IMR-90 (cell line): ENCODE measurements at regions not wholly inside any gene's neighbourhood (a gene's known extent, or its start where the extent isn't known, plus 50 kb on each side); places are given as distances from the start of the nearest gene placed in this dataset.

Source experiments
- ATAC-seq: fragments of 200-7000 bp; cut with Tn5 transposase; 2 replicates; pipeline ENCODE4 v1.9.1; 2020; ENCODE audit warnings: low read depth, mild to moderate bottlenecking, moderate library complexity
- BruUV-seq: library from RNA; stranded (reverse); fragments of 400-500 nt; replicated peaks from 2 replicates; lab custom pipeline; 2021; lab: Mats Ljungman, UMichigan
- CTCF ChIA-PET: fragments of 300-600 bp; formaldehyde crosslinking; extraction: SDS; loops from one replicate; lab custom pipeline; 2021; ENCODE audit warnings: antibody characterized with exemption; lab: Yijun Ruan, JAX
- POLR2A ChIA-PET: fragments of 300-600 bp; sonication (Branson Sonifier 250); formaldehyde crosslinking; loops from one replicate; lab custom pipeline; 2022; ENCODE audit warnings: antibody characterized with exemption; ENCODE audit not compliant: unreplicated experiment; lab: Charles Lee
- DNase-seq: peaks from one replicate; pipeline ENCODE4 v3.0.0; 2013
- H2AFZ ChIP-seq: replicated peaks from 2 replicates; pipeline ENCODE3; 2013; ENCODE audit warnings: low read length, mild to moderate bottlenecking; ENCODE audit not compliant: poor library complexity
- H2AK5ac ChIP-seq: 2 replicates; pipeline ENCODE4 v1.6.1; 2013; ENCODE audit warnings: low read depth, low read length, inconsistent platforms
- H2AK9ac ChIP-seq: replicated peaks from 2 replicates; pipeline ENCODE3; 2013; ENCODE audit warnings: mild to moderate bottlenecking, low read depth, low read length, moderate library complexity; ENCODE audit not compliant: poor library complexity
- H2BK120ac ChIP-seq: 2 replicates; pipeline ENCODE4 v1.6.1; 2013; ENCODE audit warnings: low read depth, low read length, inconsistent platforms
- H2BK15ac ChIP-seq: 3 replicates; pipeline ENCODE4 v1.6.1; 2013; ENCODE audit warnings: low read depth, low read length, inconsistent platforms
- H2BK20ac ChIP-seq: 2 replicates; pipeline ENCODE4 v1.6.1; 2013; ENCODE audit warnings: low read depth, mild to moderate bottlenecking, inconsistent platforms, low read length, moderate library complexity
- H2BK5ac ChIP-seq: 2 replicates; pipeline ENCODE4 v1.6.1; 2013; ENCODE audit warnings: mild to moderate bottlenecking, low read depth, low read length, inconsistent platforms; ENCODE audit not compliant: poor library complexity, severe bottlenecking
- H3K14ac ChIP-seq: replicated peaks from 2 replicates; pipeline ENCODE4 v1.6.1; 2013; ENCODE audit warnings: low read depth, low read length, inconsistent platforms
- H3K18ac ChIP-seq: 2 replicates; pipeline ENCODE4 v1.6.1; 2013; ENCODE audit warnings: low read depth, low read length, control low read depth
- H3K23ac ChIP-seq: 2 replicates; pipeline ENCODE4 v1.6.1; 2013; ENCODE audit warnings: low read depth, low read length, inconsistent platforms
- H3K27ac ChIP-seq: 2 replicates; pipeline ENCODE4 v1.5.1; 2013; ENCODE audit warnings: mild to moderate bottlenecking, control low read depth, low read length; ENCODE audit not compliant: insufficient read depth
- H3K27me3 ChIP-seq: 2 replicates; pipeline ENCODE4 v1.6.1; 2013; ENCODE audit warnings: low read length; ENCODE audit not compliant: control insufficient read depth, insufficient read depth
- H3K36me3 ChIP-seq: 2 replicates; pipeline ENCODE4 v1.6.1; 2013; ENCODE audit warnings: low read length, mixed read lengths; ENCODE audit not compliant: control insufficient read depth, insufficient read depth
- H3K4ac ChIP-seq: 2 replicates; pipeline ENCODE4 v1.6.1; 2013; ENCODE audit warnings: low read depth, low read length, inconsistent platforms
- H3K4me1 ChIP-seq: 2 replicates; pipeline ENCODE4 v1.6.1; 2013; ENCODE audit warnings: low read length, mixed read lengths; ENCODE audit not compliant: control insufficient read depth, insufficient read depth
- H3K4me2 ChIP-seq: 2 replicates; pipeline ENCODE4 v1.6.1; 2013; ENCODE audit warnings: low read depth, mild to moderate bottlenecking, control low read depth, low read length, moderate library complexity
- H3K4me3 ChIP-seq: 2 replicates; pipeline ENCODE4 v1.5.1; 2013; ENCODE audit warnings: low read depth, mild to moderate bottlenecking, control low read depth, low read length, moderate library complexity; ENCODE audit not compliant: insufficient read depth
- H3K56ac ChIP-seq: 2 replicates; pipeline ENCODE4 v1.6.1; 2013; ENCODE audit warnings: low read length, inconsistent platforms; ENCODE audit not compliant: insufficient read depth; ENCODE audit errors: extremely low read depth
- H3K79me1 ChIP-seq, 2 experiments: 2 replicates each; pipeline ENCODE4 v1.6.1; 2013; ENCODE audit warnings: low read length in 2 of 2, inconsistent platforms in 1 of 2, low read depth in 1 of 2
- H3K9ac ChIP-seq: 2 replicates; pipeline ENCODE4 v1.6.1; 2013; ENCODE audit warnings: low read depth, low read length, control low read depth
- H3K9me1 ChIP-seq: 2 replicates; pipeline ENCODE4 v1.6.1; 2013; ENCODE audit warnings: low read length, inconsistent platforms; ENCODE audit not compliant: insufficient read depth
- H3K9me3 ChIP-seq: 2 replicates; pipeline ENCODE4 v1.6.1; 2013; ENCODE audit warnings: low read length; ENCODE audit not compliant: control insufficient read depth, insufficient read depth
- H4K20me1 ChIP-seq: 2 replicates; pipeline ENCODE4 v1.6.1; 2013; ENCODE audit warnings: low read length, inconsistent platforms; ENCODE audit not compliant: insufficient read depth
- H4K5ac ChIP-seq: 2 replicates; pipeline ENCODE4 v1.6.1; 2013; ENCODE audit warnings: mild to moderate bottlenecking, low read depth, low read length, control low read depth
- H4K8ac ChIP-seq, 2 experiments: 2 replicates each; pipeline ENCODE4 v1.6.1; 2013; ENCODE audit warnings: low read depth in 2 of 2, low read length in 2 of 2, control low read depth in 1 of 2, inconsistent platforms in 1 of 2
- H4K91ac ChIP-seq: 2 replicates; pipeline ENCODE4 v1.6.1; 2013; ENCODE audit warnings: low read depth, low read length, inconsistent platforms; ENCODE audit not compliant: insufficient read depth
- BHLHE40 ChIP-seq: fragments of 150-350 bp; IDR thresholded peaks from 2 replicates; pipeline ENCODE4 v1.6.1; 2016; ENCODE audit warnings: mild to moderate bottlenecking, low read depth, low read length
- CEBPB ChIP-seq: IDR thresholded peaks from 2 replicates; pipeline ENCODE4 v1.6.1; 2012; ENCODE audit warnings: low read depth, low read length, improper control_type of control experiment
- CHD1 ChIP-seq: IDR thresholded peaks from 2 replicates; pipeline ENCODE4 v1.6.1; 2012; ENCODE audit warnings: low read depth, low read length, improper control_type of control experiment
- FOS ChIP-seq: fragments of 150-350 bp; IDR thresholded peaks from 2 replicates; pipeline ENCODE4 v1.6.1; 2016; ENCODE audit warnings: low read depth, low read length
- MAFK ChIP-seq: IDR thresholded peaks from 2 replicates; pipeline ENCODE4 v1.6.1; 2012; ENCODE audit warnings: low read depth, low read length, improper control_type of control experiment
- MAZ ChIP-seq: IDR thresholded peaks from 2 replicates; pipeline ENCODE4 v1.6.1; 2012; ENCODE audit warnings: low read depth, mild to moderate bottlenecking, low read length, improper control_type of control experiment, moderate library complexity, borderline replicate concordance
- MXI1 ChIP-seq: IDR thresholded peaks from 2 replicates; pipeline ENCODE4 v1.6.1; 2012; ENCODE audit warnings: low read depth, mild to moderate bottlenecking, low read length, moderate library complexity, borderline replicate concordance
- NFE2L2 ChIP-seq: fragments of 150-350 bp; IDR thresholded peaks from 2 replicates; pipeline ENCODE4 v1.6.1; 2016; ENCODE audit warnings: low read depth, mild to moderate bottlenecking, low read length
- POLR2A ChIP-seq: IDR thresholded peaks from 2 replicates; pipeline ENCODE4 v1.6.1; 2012; ENCODE audit warnings: mild to moderate bottlenecking, low read depth, low read length
- RAD21 ChIP-seq: IDR thresholded peaks from 2 replicates; pipeline ENCODE4 v1.6.1; 2012; ENCODE audit warnings: low read length, improper control_type of control experiment
- RCOR1 ChIP-seq: IDR thresholded peaks from 2 replicates; pipeline ENCODE4 v1.6.1; 2012; ENCODE audit warnings: mild to moderate bottlenecking, low read length, improper control_type of control experiment; ENCODE audit not compliant: insufficient replicate concordance
- RFX5 ChIP-seq: IDR thresholded peaks from 2 replicates; pipeline ENCODE4 v1.8.0; 2012; ENCODE audit warnings: low read depth, mild to moderate bottlenecking, low read length, moderate library complexity
- WGBS, 2 experiments: methylation state at CpG; one replicate each; pipeline versions ENCODE4 v1.1.5 to v1.1.7; 2013; ENCODE audit warnings: missing lambda C conversion rate in 2 of 2; ENCODE audit not compliant: insufficient read length in 1 of 2; ENCODE audit errors: extremely low coverage in 2 of 2; 5-methylcytosine and 5-hydroxymethylcytosine counted together
- dilution Hi-C: fragments of 300-500 bp; cut with HindIII; formaldehyde crosslinking; loops from one replicate; pipeline ENCODE4 v1.14.3; 2018; ENCODE audit warnings: low sequenced_read_pairs; ENCODE audit not compliant: unreplicated experiment
- in situ Hi-C: fragments of 300-500 bp; cut with MboI; formaldehyde crosslinking; loops from 3 replicates; pipeline ENCODE4 v1.14.3; 2019; ENCODE audit warnings: low sequenced_read_pairs, inconsistent platforms, mixed read lengths
- intact Hi-C: fragments of 100-400 bp; cut with micrococcal nuclease; formaldehyde crosslinking; loops from 2 replicates; pipeline ENCODE4 v1.10.0; 2022
- TF ChIP-seq, protein P1 (sequence below): conservative IDR thresholded peaks from 2 replicates; pipeline ENCODE4 v1.5.1; 2012; ENCODE audit warnings: mild to moderate bottlenecking, low read depth, low read length, improper control_type of control experiment
- TF ChIP-seq, protein P2 (sequence below): fragments of 150-350 bp; IDR thresholded peaks from 2 replicates; pipeline ENCODE4 v1.6.1; 2016; ENCODE audit warnings: low read depth, mild to moderate bottlenecking, low read length, moderate library complexity, borderline replicate concordance
- TF ChIP-seq, protein P3 (sequence below): fragments of 150-350 bp; IDR thresholded peaks from 2 replicates; pipeline ENCODE4 v1.6.1; 2017; ENCODE audit warnings: mild to moderate bottlenecking, antibody characterized with exemption, low read length, low read depth

DNA sequence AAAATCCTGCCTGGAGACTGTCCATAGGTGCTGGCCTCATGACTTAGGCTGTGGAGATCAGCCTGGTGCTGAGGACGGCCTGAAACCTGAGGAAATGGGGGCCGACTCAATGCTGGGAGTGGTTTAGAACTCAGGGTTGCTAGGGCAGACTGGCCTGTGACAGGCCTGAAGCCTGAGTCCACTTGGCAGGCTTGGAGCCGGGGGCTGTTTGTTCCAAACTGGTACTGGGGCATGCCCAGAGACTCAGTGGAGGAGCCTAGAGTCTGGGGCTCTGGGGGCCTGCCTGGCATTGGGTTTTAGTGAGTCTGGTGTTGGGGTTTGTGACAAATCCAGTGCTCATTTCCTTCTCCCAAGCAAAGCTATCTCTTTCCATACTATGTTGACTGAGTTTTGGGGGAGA, 489.7 kb upstream of the CNKSR2 start:
- Histone ChIP-seq H3K27me3 (no peaks in the 10 kb centered on the region), H4K8ac (no peak overlapping the region), H3K23ac (no peak overlapping the region), H3K36me3 (no peaks in the 10 kb centered on the region), H4K5ac (no peak overlapping the region), H2AK5ac (no peak overlapping the region), H2BK5ac (no peak overlapping the region), H4K91ac (no peak overlapping the region), H3K14ac (no peak overlapping the region), H2AK9ac (no peak overlapping the region), H3K4me3 (no peak overlapping the region), H2BK20ac (no peak overlapping the region), H3K27ac (no peak overlapping the region), H3K4me1 (no peaks in the 10 kb centered on the region), H3K4me2 (no peak overlapping the region), H4K20me1 (no peaks in the 10 kb centered on the region), H3K4ac (no peak overlapping the region), H2AFZ (no peak overlapping the region), H2BK120ac (no peak overlapping the region), H3K79me1 (no peaks in the 10 kb centered on the region), H3K9me1 (no peaks in the 10 kb centered on the region), H3K18ac (no peak overlapping the region), H3K9ac (no peak overlapping the region), H3K56ac (no peak overlapping the region), H3K9me3 (peaks cover 9% of the 10 kb centered on the region), H2BK15ac (no peak overlapping the region)
- ChIA-PET CTCF (no interaction called here), POLR2A (no interaction called here)
- dilution Hi-C loops = no loop called here
- TF ChIP-seq FOS (no peak), CEBPB (no peak), NFE2L2 (no peak), BHLHE40 (no peak), RAD21 (no peak), MAFK (no peak), CHD1 (no peak), MXI1 (no peak), RFX5 (no peak), MAZ (no peak), POLR2A (no peak), RCOR1 (no peak)
- TF ChIP-seq, protein P1, sequence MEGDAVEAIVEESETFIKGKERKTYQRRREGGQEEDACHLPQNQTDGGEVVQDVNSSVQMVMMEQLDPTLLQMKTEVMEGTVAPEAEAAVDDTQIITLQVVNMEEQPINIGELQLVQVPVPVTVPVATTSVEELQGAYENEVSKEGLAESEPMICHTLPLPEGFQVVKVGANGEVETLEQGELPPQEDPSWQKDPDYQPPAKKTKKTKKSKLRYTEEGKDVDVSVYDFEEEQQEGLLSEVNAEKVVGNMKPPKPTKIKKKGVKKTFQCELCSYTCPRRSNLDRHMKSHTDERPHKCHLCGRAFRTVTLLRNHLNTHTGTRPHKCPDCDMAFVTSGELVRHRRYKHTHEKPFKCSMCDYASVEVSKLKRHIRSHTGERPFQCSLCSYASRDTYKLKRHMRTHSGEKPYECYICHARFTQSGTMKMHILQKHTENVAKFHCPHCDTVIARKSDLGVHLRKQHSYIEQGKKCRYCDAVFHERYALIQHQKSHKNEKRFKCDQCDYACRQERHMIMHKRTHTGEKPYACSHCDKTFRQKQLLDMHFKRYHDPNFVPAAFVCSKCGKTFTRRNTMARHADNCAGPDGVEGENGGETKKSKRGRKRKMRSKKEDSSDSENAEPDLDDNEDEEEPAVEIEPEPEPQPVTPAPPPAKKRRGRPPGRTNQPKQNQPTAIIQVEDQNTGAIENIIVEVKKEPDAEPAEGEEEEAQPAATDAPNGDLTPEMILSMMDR = no peak
- TF ChIP-seq, protein P2, sequence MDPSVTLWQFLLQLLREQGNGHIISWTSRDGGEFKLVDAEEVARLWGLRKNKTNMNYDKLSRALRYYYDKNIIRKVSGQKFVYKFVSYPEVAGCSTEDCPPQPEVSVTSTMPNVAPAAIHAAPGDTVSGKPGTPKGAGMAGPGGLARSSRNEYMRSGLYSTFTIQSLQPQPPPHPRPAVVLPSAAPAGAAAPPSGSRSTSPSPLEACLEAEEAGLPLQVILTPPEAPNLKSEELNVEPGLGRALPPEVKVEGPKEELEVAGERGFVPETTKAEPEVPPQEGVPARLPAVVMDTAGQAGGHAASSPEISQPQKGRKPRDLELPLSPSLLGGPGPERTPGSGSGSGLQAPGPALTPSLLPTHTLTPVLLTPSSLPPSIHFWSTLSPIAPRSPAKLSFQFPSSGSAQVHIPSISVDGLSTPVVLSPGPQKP = no peak
- TF ChIP-seq, protein P3, sequence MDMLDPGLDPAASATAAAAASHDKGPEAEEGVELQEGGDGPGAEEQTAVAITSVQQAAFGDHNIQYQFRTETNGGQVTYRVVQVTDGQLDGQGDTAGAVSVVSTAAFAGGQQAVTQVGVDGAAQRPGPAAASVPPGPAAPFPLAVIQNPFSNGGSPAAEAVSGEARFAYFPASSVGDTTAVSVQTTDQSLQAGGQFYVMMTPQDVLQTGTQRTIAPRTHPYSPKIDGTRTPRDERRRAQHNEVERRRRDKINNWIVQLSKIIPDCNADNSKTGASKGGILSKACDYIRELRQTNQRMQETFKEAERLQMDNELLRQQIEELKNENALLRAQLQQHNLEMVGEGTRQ = no peak
- ATAC-seq (no peak), DNase-seq (no peak)
- intact Hi-C loops = no loop called here
- no CpG with 5 or more reads among the region's 3 CpGs for WGBS, 2 experiments
- no TSS peak for BruUV-seq
- in situ Hi-C loops = no loop called here
